ENCODE measurements at regions not wholly inside any gene's neighbourhood (a gene's known extent, or its start where the extent isn't known, plus 50 kb on each side); places are given as distances from the start of the nearest gene placed in this dataset.

DNA sequence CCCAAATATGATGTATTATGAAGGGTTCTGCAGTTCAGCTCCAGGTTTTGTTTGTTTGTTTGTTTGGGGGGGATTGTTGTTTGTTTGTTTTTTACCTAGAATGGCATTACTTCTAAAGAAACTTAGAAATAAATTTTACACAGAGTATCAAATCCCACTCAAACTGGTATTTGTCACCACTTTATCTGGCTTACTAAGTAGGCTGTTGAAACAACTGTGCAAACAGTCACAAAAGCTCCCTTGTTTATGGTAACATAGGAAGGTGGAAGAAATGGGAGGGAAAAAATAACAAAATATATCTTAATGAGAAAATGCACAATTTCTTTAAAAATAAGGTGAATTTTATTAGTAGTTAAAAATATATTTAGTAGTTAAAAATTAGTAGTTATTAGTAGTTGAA, 108.3 kb upstream of the ANO5 start:
- TF ChIP-seq, protein P1, sequence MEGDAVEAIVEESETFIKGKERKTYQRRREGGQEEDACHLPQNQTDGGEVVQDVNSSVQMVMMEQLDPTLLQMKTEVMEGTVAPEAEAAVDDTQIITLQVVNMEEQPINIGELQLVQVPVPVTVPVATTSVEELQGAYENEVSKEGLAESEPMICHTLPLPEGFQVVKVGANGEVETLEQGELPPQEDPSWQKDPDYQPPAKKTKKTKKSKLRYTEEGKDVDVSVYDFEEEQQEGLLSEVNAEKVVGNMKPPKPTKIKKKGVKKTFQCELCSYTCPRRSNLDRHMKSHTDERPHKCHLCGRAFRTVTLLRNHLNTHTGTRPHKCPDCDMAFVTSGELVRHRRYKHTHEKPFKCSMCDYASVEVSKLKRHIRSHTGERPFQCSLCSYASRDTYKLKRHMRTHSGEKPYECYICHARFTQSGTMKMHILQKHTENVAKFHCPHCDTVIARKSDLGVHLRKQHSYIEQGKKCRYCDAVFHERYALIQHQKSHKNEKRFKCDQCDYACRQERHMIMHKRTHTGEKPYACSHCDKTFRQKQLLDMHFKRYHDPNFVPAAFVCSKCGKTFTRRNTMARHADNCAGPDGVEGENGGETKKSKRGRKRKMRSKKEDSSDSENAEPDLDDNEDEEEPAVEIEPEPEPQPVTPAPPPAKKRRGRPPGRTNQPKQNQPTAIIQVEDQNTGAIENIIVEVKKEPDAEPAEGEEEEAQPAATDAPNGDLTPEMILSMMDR (IDR thresholded peaks at IDR 0.05): no peak
- TF ChIP-seq POLR2A (IDR thresholded peaks at IDR 0.05) (no peak), POLR2AphosphoS5 (IDR thresholded peaks at IDR 0.05) (no peak)
